ACC112 (cell line): ENCODE measurements at regions not wholly inside any gene's neighbourhood (a gene's known extent, or its start where the extent isn't known, plus 50 kb on each side); places are given as distances from the start of the nearest gene placed in this dataset.
"Not testable (repeated sequence)": the region's sequence is repeated elsewhere in the genome, so short reads cannot be mapped to it uniquely, and the experiment has no call there.

Experiments used
- H2AFZ ChIP-seq: fragments of 200-600 bp; sonication (generic); one replicate; pipeline ENCODE4 v1.6.0; 2017; ENCODE audit warnings: antibody characterized with exemption, low read length; ENCODE audit not compliant: unreplicated experiment
- H3K27ac ChIP-seq: fragments of 200-600 bp; sonication (generic); 2 replicates; pipeline ENCODE4 v1.5.1; 2014; ENCODE audit warnings: low read depth, mild to moderate bottlenecking, antibody characterized with exemption, low read length, moderate library complexity
- H3K27me3 ChIP-seq: fragments of 200-600 bp; sonication (generic); 2 replicates; pipeline ENCODE4 v1.6.1; 2014; ENCODE audit warnings: mild to moderate bottlenecking, antibody characterized with exemption, low read length, moderate library complexity, mixed read lengths; ENCODE audit not compliant: insufficient read depth
- H3K36me3 ChIP-seq: fragments of 200-600 bp; sonication (generic); 2 replicates; pipeline ENCODE4 v1.6.1; 2016; ENCODE audit warnings: mild to moderate bottlenecking, antibody characterized with exemption, low read length, moderate library complexity, mixed read lengths; ENCODE audit not compliant: insufficient read depth
- H3K4me1 ChIP-seq: fragments of 200-600 bp; sonication (generic); one replicate; pipeline ENCODE4 v1.6.1; 2016; ENCODE audit warnings: low read length, mixed read lengths; ENCODE audit not compliant: insufficient read depth, unreplicated experiment, control insufficient read depth
- H3K4me3 ChIP-seq: fragments of 200-600 bp; sonication (generic); 2 replicates; pipeline ENCODE4 v1.5.1; 2014; ENCODE audit warnings: mild to moderate bottlenecking, low read depth, low read length
- H3K79me2 ChIP-seq: fragments of 200-600 bp; sonication (generic); one replicate; pipeline ENCODE4 v1.6.0; 2016; ENCODE audit warnings: low read length; ENCODE audit not compliant: control insufficient read depth, unreplicated experiment, insufficient read depth

- no peak overlapping the region for H3K4me3 ChIP-seq
- H3K4me1 ChIP-seq, result no peaks in the 10 kb centered on the region
- H3K79me2 ChIP-seq, result no peaks in the 10 kb centered on the region
- H3K27me3 ChIP-seq, result peaks cover 7% of the 10 kb centered on the region
- H2AFZ ChIP-seq, result no peak overlapping the region
- no peak overlapping the region for H3K27ac ChIP-seq
- H3K36me3 ChIP-seq, result no peaks in the 10 kb centered on the region
These were observed 197.5 kb downstream of the BUB3 start for GRCh38 chr10:123351715-123352114.

- H3K4me1 ChIP-seq, result no peaks in the 10 kb centered on the region
These were observed 200.3 kb downstream of the BUB3 start for GRCh38 chr10:123354521-123354920.

GRCh38 chr10:123355748-123356481, 201.7 kb downstream of the BUB3 start:
- Histone ChIP-seq H2AFZ (no peak overlapping the region), H3K79me2 (no peaks in the 10 kb centered on the region), H3K36me3 (no peaks in the 10 kb centered on the region), H3K4me1 (no peaks in the 10 kb centered on the region), H3K27ac (no peak overlapping the region), H3K4me3 (no peak overlapping the region), H3K27me3 (peaks cover 15% of the 10 kb centered on the region)

More at GRCh38 chr10:123354521-123354920, 200.3 kb downstream of the BUB3 start:
- no peaks in the 10 kb centered on the region for H3K79me2 ChIP-seq
- no peak overlapping the region for H3K27ac ChIP-seq
- peaks cover 15% of the 10 kb centered on the region for H3K27me3 ChIP-seq
- no peak overlapping the region for H3K4me3 ChIP-seq
- H3K36me3 ChIP-seq, result no peaks in the 10 kb centered on the region
- H2AFZ ChIP-seq, result no peak overlapping the region

- Histone ChIP-seq H3K27ac (no peak overlapping the region), H3K36me3 (no peaks in the 10 kb centered on the region), H3K27me3 (peaks cover 15% of the 10 kb centered on the region), H3K4me3 (no peak overlapping the region), H3K79me2 (no peaks in the 10 kb centered on the region), H2AFZ (no peak overlapping the region), H3K4me1 (no peaks in the 10 kb centered on the region)
These were observed 202.6 kb downstream of the BUB3 start for GRCh38 chr10:123356799-123357198.

- Histone ChIP-seq H3K36me3 (no peaks in the 10 kb centered on the region), H3K79me2 (no peaks in the 10 kb centered on the region), H3K27ac (no peak overlapping the region), H3K27me3 (peaks cover 15% of the 10 kb centered on the region), H3K4me1 (no peaks in the 10 kb centered on the region), H2AFZ (no peak overlapping the region), H3K4me3 (no peak overlapping the region)
These were observed 203.3 kb downstream of the BUB3 start for GRCh38 chr10:123357421-123357930.

- H2AFZ ChIP-seq, result no peak overlapping the region
- H3K79me2 ChIP-seq, result no peaks in the 10 kb centered on the region
- H3K36me3 ChIP-seq, result no peaks in the 10 kb centered on the region
- H3K4me1 ChIP-seq, result no peaks in the 10 kb centered on the region
- no peak overlapping the region for H3K4me3 ChIP-seq
- no peak overlapping the region for H3K27ac ChIP-seq
- peaks cover 15% of the 10 kb centered on the region for H3K27me3 ChIP-seq
These were observed 205.3 kb downstream of the BUB3 start for GRCh38 chr10:123359539-123359938.

GRCh38 chr10:123361832-123362231, 207.6 kb downstream of the BUB3 start:
- no peak overlapping the region for H2AFZ ChIP-seq
- H3K79me2 ChIP-seq, result no peaks in the 10 kb centered on the region
- H3K36me3 ChIP-seq, result no peaks in the 10 kb centered on the region
- H3K4me3 ChIP-seq, result no peak overlapping the region
- H3K4me1 ChIP-seq, result no peaks in the 10 kb centered on the region
- H3K27ac ChIP-seq, result no peak overlapping the region
- H3K27me3 ChIP-seq, result peaks cover 7% of the 10 kb centered on the region

- H3K27ac ChIP-seq, result no peak overlapping the region
- H3K4me3 ChIP-seq, result no peak overlapping the region
These were observed 213.0 kb downstream of the BUB3 start for GRCh38 chr10:123367195-123367594.

GRCh38 chr10:123371626-123372025, 217.4 kb downstream of the BUB3 start:
- H3K4me1 ChIP-seq, H3K4me3 ChIP-seq, H2AFZ ChIP-seq, H3K27ac ChIP-seq, H3K27me3 ChIP-seq, H3K36me3 ChIP-seq, H3K79me2 ChIP-seq: not testable (repeated sequence)

More at GRCh38 chr10:123367195-123367594, 213.0 kb downstream of the BUB3 start:
- no peaks in the 10 kb centered on the region for H3K4me1 ChIP-seq
- no peaks in the 10 kb centered on the region for H3K79me2 ChIP-seq
- no peaks in the 10 kb centered on the region for H3K27me3 ChIP-seq
- no peak overlapping the region for H2AFZ ChIP-seq
- no peaks in the 10 kb centered on the region for H3K36me3 ChIP-seq

GRCh38 chr10:123373591-123373990, 219.4 kb downstream of the BUB3 start:
- no peaks in the 10 kb centered on the region for H3K79me2 ChIP-seq
- no peak overlapping the region for H2AFZ ChIP-seq
- H3K4me1 ChIP-seq, result no peaks in the 10 kb centered on the region
- H3K4me3 ChIP-seq, result no peak overlapping the region
- H3K36me3 ChIP-seq, result no peaks in the 10 kb centered on the region
- H3K27me3 ChIP-seq, result no peaks in the 10 kb centered on the region
- H3K27ac ChIP-seq, result no peak overlapping the region

GRCh38 chr10:123375097-123375496, 220.9 kb downstream of the BUB3 start:
- Histone ChIP-seq H3K27me3 (no peaks in the 10 kb centered on the region), H3K4me1 (no peaks in the 10 kb centered on the region), H3K79me2 (no peaks in the 10 kb centered on the region), H3K4me3 (no peak overlapping the region), H3K27ac (no peak overlapping the region), H3K36me3 (no peaks in the 10 kb centered on the region), H2AFZ (no peak overlapping the region)
